HG02759 (cell line): ENCODE measurements at regions not wholly inside any gene's neighbourhood (a gene's known extent, or its start where the extent isn't known, plus 50 kb on each side); places are given as distances from the start of the nearest gene placed in this dataset.
"Not testable (repeated sequence)": the region's sequence is repeated elsewhere in the genome, so short reads cannot be mapped to it uniquely, and the experiment has no call there.

Source experiments
- ATAC-seq: cut with Tn5 transposase; IDR thresholded peaks from one replicate; pipeline ENCODE4 v1.9.1; 2021; ENCODE audit warnings: mild to moderate bottlenecking, moderate library complexity; ENCODE audit not compliant: unreplicated experiment

- no peak for ATAC-seq
Observed at GRCh38 chr13:106104281-106104901, 431.1 kb downstream of the EFNB2 start.

GRCh38 chr13:106103779-106104178 is 431.7 kb downstream of the EFNB2 start:
- ATAC-seq, result no peak

- no peak for ATAC-seq
Observed at GRCh38 chr13:106102786-106103185, 432.7 kb downstream of the EFNB2 start.

GRCh38 chr13:106101201-106101600 is 434.3 kb downstream of the EFNB2 start:
- no peak for ATAC-seq

GRCh38 chr13:106100171-106100919 is 435.1 kb downstream of the EFNB2 start:
- ATAC-seq, result no peak

GRCh38 chr13:106099765-106100164 is 435.7 kb downstream of the EFNB2 start:
- ATAC-seq, result no peak

- ATAC-seq, result no peak
Observed at GRCh38 chr13:106098778-106099177, 436.7 kb downstream of the EFNB2 start.

GRCh38 chr13:106096661-106097092 is 438.8 kb downstream of the EFNB2 start:
- no peak for ATAC-seq

GRCh38 chr13:106095919-106096318 is 439.5 kb downstream of the EFNB2 start:
- no peak for ATAC-seq

- no peak for ATAC-seq
Observed at GRCh38 chr13:106095406-106095805, 440.1 kb downstream of the EFNB2 start.

GRCh38 chr13:106090001-106090400 is 445.5 kb downstream of the EFNB2 start:
- ATAC-seq, result no peak

- no peak for ATAC-seq
Observed at GRCh38 chr13:106089261-106089980, 446.0 kb downstream of the EFNB2 start.

- ATAC-seq, result no peak
Observed at GRCh38 chr13:106088085-106088484, 447.4 kb downstream of the EFNB2 start.

- ATAC-seq, result no peak
Observed at GRCh38 chr13:106087201-106087600, 448.3 kb downstream of the EFNB2 start.

GRCh38 chr13:106083620-106084350 is 451.7 kb downstream of the EFNB2 start:
- peak; percentile 78 for ATAC-seq

- ATAC-seq, result not testable (repeated sequence)
Observed at GRCh38 chr13:106081221-106081620, 454.2 kb downstream of the EFNB2 start.

- ATAC-seq, result no peak
Observed at GRCh38 chr13:106078191-106078590, 457.3 kb downstream of the EFNB2 start.

GRCh38 chr13:106077017-106077416 is 458.4 kb downstream of the EFNB2 start:
- no peak for ATAC-seq

GRCh38 chr13:106072014-106072413 is 463.4 kb downstream of the EFNB2 start:
- no peak for ATAC-seq

- no peak for ATAC-seq
Observed at GRCh38 chr13:106063591-106064313, 471.7 kb downstream of the EFNB2 start.
